HEK293 (cell line): ENCODE measurements at regions not wholly inside any gene's neighbourhood (a gene's known extent, or its start where the extent isn't known, plus 50 kb on each side); places are given as distances from the start of the nearest gene placed in this dataset.

Experiments
- CTCF ChIP-seq: fragments of 450-650 bp; formaldehyde crosslinking; IDR thresholded peaks from 2 replicates; pipeline ENCODE4 v1.5.1; 2016; ENCODE audit warnings: missing biosample characterization, missing genetic modification characterization
- PRDM4 ChIP-seq: fragments of 450-650 bp; formaldehyde crosslinking; IDR thresholded peaks from 2 replicates; pipeline ENCODE4 v1.5.1; 2017; ENCODE audit warnings: missing biosample characterization, missing genetic modification characterization
- ZBTB20 ChIP-seq: fragments of 450-650 bp; formaldehyde crosslinking; IDR thresholded peaks from 2 replicates; pipeline ENCODE4 v1.5.1; 2016; ENCODE audit warnings: missing biosample characterization, missing genetic modification characterization
- ZNF211 ChIP-seq: fragments of 450-650 bp; formaldehyde crosslinking; IDR thresholded peaks from 2 replicates; pipeline ENCODE4 v1.5.1; 2016; ENCODE audit warnings: low read depth, missing biosample characterization, missing genetic modification characterization
- ZNF23 ChIP-seq: fragments of 450-650 bp; formaldehyde crosslinking; IDR thresholded peaks from 2 replicates; pipeline ENCODE4 v1.5.1; 2016; ENCODE audit warnings: missing biosample characterization, missing genetic modification characterization, borderline replicate concordance
- ZNF311 ChIP-seq: fragments of 450-650 bp; formaldehyde crosslinking; IDR thresholded peaks from 2 replicates; pipeline ENCODE4 v1.5.1; 2017; ENCODE audit warnings: missing biosample characterization, missing genetic modification characterization, borderline replicate concordance
- ZNF624 ChIP-seq: fragments of 450-650 bp; formaldehyde crosslinking; IDR thresholded peaks from 2 replicates; pipeline ENCODE4 v1.5.1; 2017; ENCODE audit warnings: missing biosample characterization, missing genetic modification characterization
- ZNF639 ChIP-seq: fragments of 450-650 bp; formaldehyde crosslinking; IDR thresholded peaks from 2 replicates; pipeline ENCODE4 v1.5.1; 2016; ENCODE audit warnings: missing biosample characterization, missing genetic modification characterization
- ZNF830 ChIP-seq: fragments of 450-650 bp; IDR thresholded peaks from 2 replicates; pipeline ENCODE4 v1.5.0; 2018; ENCODE audit warnings: missing biosample characterization, missing genetic modification characterization, low read depth, mild to moderate bottlenecking, moderate library complexity

GRCh38 chr2:138255670-138256069 is 245.9 kb upstream of the SPOPL start:
- TF ChIP-seq CTCF (tag by site-specific recombination) (no peak), ZNF624 (no peak), ZNF311 (tag by site-specific recombination) (no peak), ZNF211 (no peak), ZBTB20 (tag by site-specific recombination) (no peak), ZNF639 (no peak), PRDM4 (no peak), ZNF830 (tag by site-specific recombination) (no peak), ZNF23 (tag by site-specific recombination) (no peak)
